ENCODE measurements at regions not wholly inside any gene's neighbourhood (a gene's known extent, or its start where the extent isn't known, plus 50 kb on each side); places are given as distances from the start of the nearest gene placed in this dataset.

- H3F3A ChIP-seq (ENCODE audit: low read depth), result no peaks in the 10 kb centered on the region
- no peaks in the 10 kb centered on the region for H4K20me1 ChIP-seq (ENCODE audit: insufficient read depth, low read length, poor library complexity, severe bottlenecking)
- H3K4me1 ChIP-seq (ENCODE audit: insufficient read depth, low read length, poor library complexity, severe bottlenecking), result no peaks in the 10 kb centered on the region
- TF ChIP-seq EZH2phosphoT487 (IDR thresholded peaks at IDR 0.05; ENCODE audit: borderline replicate concordance) (no peak), CTCF (conservative IDR thresholded peaks at IDR 0.05; ENCODE audit: low read length) (no peak)
- no peak overlapping the region for H3K4me2 ChIP-seq (ENCODE audit: low read depth, low read length, poor library complexity, severe bottlenecking)
- H2AFZ ChIP-seq (ENCODE audit: low read length), result no peak overlapping the region
- no peaks in the 10 kb centered on the region for H3K9me2 ChIP-seq (replicated peaks; ENCODE audit: low read depth, low read length)
- H3K9me3 ChIP-seq (ENCODE audit: insufficient read depth, low read depth, low read length), result no peaks in the 10 kb centered on the region
- H3K9ac ChIP-seq (ENCODE audit: low read depth, low read length, poor library complexity, severe bottlenecking), result no peak overlapping the region
- no peaks in the 10 kb centered on the region for H3K27me3 ChIP-seq (ENCODE audit: insufficient read depth, low read length, poor library complexity, severe bottlenecking)
- no peaks in the 10 kb centered on the region for H3K79me2 ChIP-seq (ENCODE audit: insufficient read depth, low read length)
- no peaks in the 10 kb centered on the region for H3K36me3 ChIP-seq (ENCODE audit: insufficient read depth, low read length)
- no peak overlapping the region for H3K4me3 ChIP-seq (ENCODE audit: low read length, poor library complexity, severe bottlenecking)
These were observed 142.2 kb downstream of the OSTF1 start for GRCh38 chr9:75230469-75230868.

- TF ChIP-seq CTCF (conservative IDR thresholded peaks at IDR 0.05; ENCODE audit: low read length) (no peak), EZH2phosphoT487 (IDR thresholded peaks at IDR 0.05; ENCODE audit: borderline replicate concordance) (no peak)
- H3K4me3 ChIP-seq (ENCODE audit: low read length, poor library complexity, severe bottlenecking), result no peak overlapping the region
- no peaks in the 10 kb centered on the region for H3K9me2 ChIP-seq (replicated peaks; ENCODE audit: low read depth, low read length)
- no peaks in the 10 kb centered on the region for H3K36me3 ChIP-seq (ENCODE audit: insufficient read depth, low read length)
- H2AFZ ChIP-seq (ENCODE audit: low read length), result no peak overlapping the region
- H3K27me3 ChIP-seq (ENCODE audit: insufficient read depth, low read length, poor library complexity, severe bottlenecking), result no peaks in the 10 kb centered on the region
- no peaks in the 10 kb centered on the region for H4K20me1 ChIP-seq (ENCODE audit: insufficient read depth, low read length, poor library complexity, severe bottlenecking)
- H3K79me2 ChIP-seq (ENCODE audit: insufficient read depth, low read length), result no peaks in the 10 kb centered on the region
- no peak overlapping the region for H3K9ac ChIP-seq (ENCODE audit: low read depth, low read length, poor library complexity, severe bottlenecking)
- H3F3A ChIP-seq (ENCODE audit: low read depth), result no peaks in the 10 kb centered on the region
- no peak overlapping the region for H3K4me2 ChIP-seq (ENCODE audit: low read depth, low read length, poor library complexity, severe bottlenecking)
- peaks cover 3% of the 10 kb centered on the region; the same call in 1 of the 2 replicates for H3K9me3 ChIP-seq (ENCODE audit: insufficient read depth, low read depth, low read length)
- no peaks in the 10 kb centered on the region for H3K4me1 ChIP-seq (ENCODE audit: insufficient read depth, low read length, poor library complexity, severe bottlenecking)
These were observed 142.9 kb downstream of the OSTF1 start for GRCh38 chr9:75231167-75231566.

- Histone ChIP-seq H3K9me3 (ENCODE audit: insufficient read depth, low read depth, low read length) (peaks cover 3% of the 10 kb centered on the region; the same call in 1 of the 2 replicates), H3K4me1 (ENCODE audit: insufficient read depth, low read length, poor library complexity, severe bottlenecking) (no peaks in the 10 kb centered on the region), H3K9ac (ENCODE audit: low read depth, low read length, poor library complexity, severe bottlenecking) (no peak overlapping the region), H3K4me2 (ENCODE audit: low read depth, low read length, poor library complexity, severe bottlenecking) (no peak overlapping the region), H3F3A (ENCODE audit: low read depth) (no peaks in the 10 kb centered on the region), H4K20me1 (ENCODE audit: insufficient read depth, low read length, poor library complexity, severe bottlenecking) (no peaks in the 10 kb centered on the region), H3K4me3 (ENCODE audit: low read length, poor library complexity, severe bottlenecking) (no peak overlapping the region), H3K79me2 (ENCODE audit: insufficient read depth, low read length) (no peaks in the 10 kb centered on the region), H3K27me3 (ENCODE audit: insufficient read depth, low read length, poor library complexity, severe bottlenecking) (no peaks in the 10 kb centered on the region), H3K36me3 (ENCODE audit: insufficient read depth, low read length) (no peaks in the 10 kb centered on the region), H2AFZ (ENCODE audit: low read length) (no peak overlapping the region), H3K9me2 (replicated peaks; ENCODE audit: low read depth, low read length) (no peaks in the 10 kb centered on the region)
- no peak for TF ChIP-seq CTCF (conservative IDR thresholded peaks at IDR 0.05; ENCODE audit: low read length)
- no peak for TF ChIP-seq EZH2phosphoT487 (IDR thresholded peaks at IDR 0.05; ENCODE audit: borderline replicate concordance)
These were observed 144.7 kb downstream of the OSTF1 start for GRCh38 chr9:75233011-75233410.

Measured in Loucy (cell line).